Lower leg skin (tissue), 3 donors: ENCODE measurements at regions not wholly inside any gene's neighbourhood (a gene's known extent, or its start where the extent isn't known, plus 50 kb on each side); places are given as distances from the start of the nearest gene placed in this dataset.

Experiments used
- POLR2A ChIP-seq, 2 donors: fragments of 450-650 bp; IDR thresholded peaks; one replicate each; pipeline ENCODE4 v1.6.1; 2016 to 2017; ENCODE audit warnings: antibody characterized with exemption in 2 of 2, mild to moderate bottlenecking in 1 of 2, moderate library complexity in 1 of 2
- TF ChIP-seq, protein P1 (sequence below), 3 donors: fragments of 450-650 bp; IDR thresholded peaks; one replicate each; pipeline ENCODE4 v1.5.1; 2016; ENCODE audit warnings: antibody characterized with exemption in 3 of 3, mild to moderate bottlenecking in 3 of 3, moderate library complexity in 2 of 3

DNA sequence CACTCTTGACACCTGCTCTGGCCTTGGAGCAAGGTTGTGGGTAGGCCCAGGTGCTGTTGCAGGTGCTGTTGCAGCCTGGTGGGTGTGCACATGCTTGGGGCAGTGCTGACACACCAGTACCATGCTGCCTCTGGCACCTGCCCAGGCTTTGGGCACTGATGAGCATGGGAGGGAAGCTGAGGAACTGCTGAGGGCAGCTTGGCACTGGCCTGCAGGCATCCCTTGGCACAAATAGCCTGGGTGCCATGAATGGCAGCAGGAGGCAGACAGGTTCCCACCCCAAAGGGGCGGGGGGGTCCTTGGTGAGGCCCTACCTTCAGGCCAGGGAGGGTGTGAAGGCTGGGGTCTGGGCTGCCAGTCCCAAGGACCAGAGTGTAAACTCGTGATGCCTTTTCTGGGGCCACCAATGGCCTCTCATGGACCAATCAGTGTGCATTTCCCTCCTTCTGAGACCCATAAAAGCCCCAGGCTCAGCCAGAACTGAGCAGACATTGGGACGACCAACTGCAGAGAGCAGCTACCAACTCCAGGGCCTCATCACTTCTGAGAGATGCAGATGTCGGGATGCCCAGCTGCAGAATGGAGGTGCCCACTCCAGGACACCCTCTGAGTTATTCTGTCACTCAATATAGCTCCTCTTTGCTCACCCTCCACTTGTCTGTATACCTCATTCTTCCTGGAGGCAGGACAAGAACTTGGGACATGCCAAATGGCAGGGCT, 547.4 kb downstream of the ZWINT start:
- TF ChIP-seq, protein P1, sequence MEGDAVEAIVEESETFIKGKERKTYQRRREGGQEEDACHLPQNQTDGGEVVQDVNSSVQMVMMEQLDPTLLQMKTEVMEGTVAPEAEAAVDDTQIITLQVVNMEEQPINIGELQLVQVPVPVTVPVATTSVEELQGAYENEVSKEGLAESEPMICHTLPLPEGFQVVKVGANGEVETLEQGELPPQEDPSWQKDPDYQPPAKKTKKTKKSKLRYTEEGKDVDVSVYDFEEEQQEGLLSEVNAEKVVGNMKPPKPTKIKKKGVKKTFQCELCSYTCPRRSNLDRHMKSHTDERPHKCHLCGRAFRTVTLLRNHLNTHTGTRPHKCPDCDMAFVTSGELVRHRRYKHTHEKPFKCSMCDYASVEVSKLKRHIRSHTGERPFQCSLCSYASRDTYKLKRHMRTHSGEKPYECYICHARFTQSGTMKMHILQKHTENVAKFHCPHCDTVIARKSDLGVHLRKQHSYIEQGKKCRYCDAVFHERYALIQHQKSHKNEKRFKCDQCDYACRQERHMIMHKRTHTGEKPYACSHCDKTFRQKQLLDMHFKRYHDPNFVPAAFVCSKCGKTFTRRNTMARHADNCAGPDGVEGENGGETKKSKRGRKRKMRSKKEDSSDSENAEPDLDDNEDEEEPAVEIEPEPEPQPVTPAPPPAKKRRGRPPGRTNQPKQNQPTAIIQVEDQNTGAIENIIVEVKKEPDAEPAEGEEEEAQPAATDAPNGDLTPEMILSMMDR (IDR thresholded peaks at IDR 0.05), result no peak
- no peak for TF ChIP-seq POLR2A (IDR thresholded peaks at IDR 0.05)
